ENCODE measurements at regions not wholly inside any gene's neighbourhood (a gene's known extent, or its start where the extent isn't known, plus 50 kb on each side); places are given as distances from the start of the nearest gene placed in this dataset.

GRCh38 chr6:40165036-40165709 is 230.9 kb upstream of the MOCS1 start:
- H3K4me3 ChIP-seq (ENCODE audit: low read length) = no peak overlapping the region
- DNase-seq (ENCODE audit: low read depth) = no peak

GRCh38 chr6:40164345-40164755 is 230.1 kb upstream of the MOCS1 start:
- H3K4me3 ChIP-seq (ENCODE audit: low read length) = no peak overlapping the region
- DNase-seq (ENCODE audit: low read depth) = peak; percentile 17
- no peak for TF ChIP-seq CTCF (conservative IDR thresholded peaks at IDR 0.05; ENCODE audit: low read length)

More at GRCh38 chr6:40165036-40165709, 230.9 kb upstream of the MOCS1 start:
- TF ChIP-seq CTCF (conservative IDR thresholded peaks at IDR 0.05; ENCODE audit: low read length) = no peak

- DNase-seq (ENCODE audit: low read depth) = no peak
These were observed 229.7 kb upstream of the MOCS1 start for GRCh38 chr6:40163924-40164323.

DNA sequence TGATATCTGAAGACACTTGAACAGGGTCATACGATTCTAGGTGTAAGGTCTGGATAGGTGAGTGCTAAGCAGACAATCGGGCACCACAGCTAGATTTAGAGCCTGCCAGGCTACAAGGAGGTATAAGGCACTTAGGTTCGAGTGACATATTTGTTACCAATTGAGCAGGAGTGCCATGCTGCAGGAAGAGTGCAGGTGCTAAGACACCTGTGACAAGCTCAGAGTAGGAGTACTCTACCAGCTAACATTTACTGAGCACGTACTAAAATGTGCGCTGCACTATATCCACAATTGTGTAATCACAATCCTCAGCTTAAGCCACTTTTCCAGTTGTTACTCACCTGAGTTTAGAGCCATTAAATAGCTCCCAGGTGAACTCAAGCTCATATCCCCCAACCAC is 227.8 kb upstream of the MOCS1 start:
- DNase-seq (ENCODE audit: low read depth) = no peak
- no peak for TF ChIP-seq CTCF (conservative IDR thresholded peaks at IDR 0.05; ENCODE audit: low read length)
- no peak overlapping the region for H3K4me3 ChIP-seq (ENCODE audit: low read length)

More at GRCh38 chr6:40163924-40164323, 229.7 kb upstream of the MOCS1 start:
- TF ChIP-seq CTCF (conservative IDR thresholded peaks at IDR 0.05; ENCODE audit: low read length) = no peak
- no peak overlapping the region for H3K4me3 ChIP-seq (ENCODE audit: low read length)

DNA sequence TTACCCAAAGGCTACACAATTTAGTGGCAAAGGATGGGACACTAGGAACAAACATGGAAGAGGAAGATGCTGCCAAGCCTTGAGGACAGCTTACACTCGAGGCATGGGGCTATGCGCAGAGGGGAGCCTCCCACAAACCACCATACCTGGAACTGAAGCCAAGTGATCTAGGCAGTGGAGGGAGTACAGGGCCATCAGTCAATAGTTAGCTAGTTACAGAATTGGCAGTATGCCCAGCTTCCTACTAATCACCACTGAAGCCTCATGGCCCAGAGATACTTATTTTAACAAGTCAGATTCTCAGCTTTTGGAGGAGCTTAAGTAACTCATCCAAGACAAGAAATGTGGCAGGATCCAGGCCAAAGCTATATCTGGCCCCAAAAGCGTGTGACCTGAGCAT is 226.6 kb upstream of the MOCS1 start:
- no peak for DNase-seq (ENCODE audit: low read depth)
- no peak for TF ChIP-seq CTCF (conservative IDR thresholded peaks at IDR 0.05; ENCODE audit: low read length)

GRCh38 chr6:40159865-40160264 is 225.6 kb upstream of the MOCS1 start:
- no peak for TF ChIP-seq CTCF (conservative IDR thresholded peaks at IDR 0.05; ENCODE audit: low read length)
- no peak for DNase-seq (ENCODE audit: low read depth)
- H3K4me3 ChIP-seq (ENCODE audit: low read length) = no peak overlapping the region

More for the DNA sequence above, 226.6 kb upstream of the MOCS1 start:
- no peak overlapping the region for H3K4me3 ChIP-seq (ENCODE audit: low read length)

DNA sequence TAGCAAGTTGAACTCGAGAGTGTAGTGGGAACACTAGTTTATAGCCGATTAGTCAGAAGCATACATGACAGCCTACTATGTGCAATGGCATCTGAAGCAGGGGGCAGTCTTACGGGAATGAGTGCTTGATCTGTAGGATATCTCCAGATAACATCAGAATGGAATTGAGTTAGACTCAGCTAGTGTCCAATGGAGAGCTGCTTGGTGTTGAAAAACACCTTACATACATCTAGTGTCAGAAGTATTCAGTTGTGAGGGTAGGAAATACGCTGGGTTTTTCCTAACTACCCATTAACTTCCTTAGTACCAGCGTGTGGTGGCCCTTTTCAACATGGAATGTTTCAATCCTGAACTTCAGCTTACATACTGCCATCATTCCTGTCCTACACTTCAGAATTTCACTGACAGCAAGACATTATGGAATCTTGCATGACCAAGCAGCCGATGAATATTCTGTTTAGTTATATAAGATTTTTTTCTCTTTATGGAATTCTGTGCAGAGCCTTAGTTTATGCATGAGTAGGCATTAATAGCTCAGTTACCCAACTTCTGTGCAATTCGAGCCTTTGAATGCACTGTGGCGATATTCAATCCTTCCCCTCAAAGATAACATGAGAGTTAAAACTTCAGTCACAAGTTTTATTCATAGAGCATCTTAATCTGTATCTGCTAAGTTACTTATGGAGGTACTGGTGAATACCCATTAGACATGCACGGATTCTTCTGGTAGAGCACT is 218.6 kb upstream of the MOCS1 start:
- no peak for TF ChIP-seq CTCF (conservative IDR thresholded peaks at IDR 0.05; ENCODE audit: low read length)
- no peak overlapping the region for H3K4me3 ChIP-seq (ENCODE audit: low read length)
- no peak for DNase-seq (ENCODE audit: low read depth)

Measured in AG10803 (cell line).